HFFc6 (cell line): ENCODE measurements at regions not wholly inside any gene's neighbourhood (a gene's known extent, or its start where the extent isn't known, plus 50 kb on each side); places are given as distances from the start of the nearest gene placed in this dataset.
"Not testable (repeated sequence)": the region's sequence is repeated elsewhere in the genome, so short reads cannot be mapped to it uniquely, and the experiment has no call there.

ENCODE experiments used
- DNase-seq: peaks from one replicate; pipeline ENCODE4 v3.0.0-alpha.2; 2018
- H3K27ac Mint-ChIP-seq: 2 replicates; pipeline ENCODE4 v1.8.0; 2020; ENCODE audit warnings: mild to moderate bottlenecking, mixed read lengths
- H3K27me3 Mint-ChIP-seq: 2 replicates; pipeline ENCODE4 v1.8.0; 2021; ENCODE audit warnings: mild to moderate bottlenecking, moderate library complexity, mixed read lengths; ENCODE audit not compliant: insufficient read depth
- H3K36me3 Mint-ChIP-seq: 2 replicates; pipeline ENCODE4 v1.8.0; 2021; ENCODE audit warnings: low read depth, mixed read lengths
- H3K4me1 Mint-ChIP-seq: 2 replicates; pipeline ENCODE4 v1.8.0; 2020; ENCODE audit warnings: low read depth, mixed read lengths
- H3K4me3 Mint-ChIP-seq: 2 replicates; pipeline ENCODE4 v1.8.0; 2020; ENCODE audit warnings: mild to moderate bottlenecking, moderate library complexity, mixed read lengths
- H3K9me3 Mint-ChIP-seq: 2 replicates; pipeline ENCODE4 v1.8.0; 2020; ENCODE audit warnings: mild to moderate bottlenecking, mixed read lengths
- CTCF ChIP-seq: fragments of 200-600 bp; sonication (generic); IDR thresholded peaks from 2 replicates; pipeline ENCODE4 v1.5.0; 2021; ENCODE audit warnings: antibody characterized with exemption, mild to moderate bottlenecking

GRCh38 chr3:105285653-105286241, 81.0 kb upstream of the ALCAM start:
- Mint-ChIP-seq H3K27me3 (no peaks in the 10 kb centered on the region; the same call in 1 of the 2 replicates), H3K9me3 (no peaks in the 10 kb centered on the region), H3K36me3 (no peaks in the 10 kb centered on the region), H3K4me3 (no peak overlapping the region), H3K4me1 (peaks cover 10% of the 10 kb centered on the region), H3K27ac (no peak overlapping the region)
- DNase-seq: no peak
- TF ChIP-seq CTCF: no peak

GRCh38 chr3:105293441-105293840, 73.3 kb upstream of the ALCAM start:
- DNase-seq: no peak
- Mint-ChIP-seq H3K9me3 (peaks cover 9% of the 10 kb centered on the region), H3K27me3 (no peaks in the 10 kb centered on the region; the same call in 1 of the 2 replicates), H3K4me1 (no peaks in the 10 kb centered on the region), H3K4me3 (no peak overlapping the region), H3K27ac (no peak overlapping the region), H3K36me3 (peaks cover 7% of the 10 kb centered on the region)
- TF ChIP-seq CTCF: no peak

GRCh38 chr3:105296182-105296822, 70.4 kb upstream of the ALCAM start:
- not testable (repeated sequence) for H3K4me3 Mint-ChIP-seq, H3K27ac Mint-ChIP-seq, H3K27me3 Mint-ChIP-seq, H3K4me1 Mint-ChIP-seq, DNase-seq, H3K9me3 Mint-ChIP-seq
- peaks cover 11% of the 10 kb centered on the region for H3K36me3 Mint-ChIP-seq

GRCh38 chr3:105304487-105304886, 62.2 kb upstream of the ALCAM start:
- TF ChIP-seq CTCF: no peak
- peak overlapping the region; percentile 50 for H3K27ac Mint-ChIP-seq
- peak overlapping the region; percentile 48 for H3K4me3 Mint-ChIP-seq
- no peaks in the 10 kb centered on the region; the same call in 1 of the 2 replicates for H3K27me3 Mint-ChIP-seq
- peaks cover 9% of the 10 kb centered on the region for H3K36me3 Mint-ChIP-seq
- peaks cover 19% of the 10 kb centered on the region for H3K4me1 Mint-ChIP-seq
- peak; percentile 70 for DNase-seq
- H3K9me3 Mint-ChIP-seq: peaks cover 11% of the 10 kb centered on the region

DNA sequence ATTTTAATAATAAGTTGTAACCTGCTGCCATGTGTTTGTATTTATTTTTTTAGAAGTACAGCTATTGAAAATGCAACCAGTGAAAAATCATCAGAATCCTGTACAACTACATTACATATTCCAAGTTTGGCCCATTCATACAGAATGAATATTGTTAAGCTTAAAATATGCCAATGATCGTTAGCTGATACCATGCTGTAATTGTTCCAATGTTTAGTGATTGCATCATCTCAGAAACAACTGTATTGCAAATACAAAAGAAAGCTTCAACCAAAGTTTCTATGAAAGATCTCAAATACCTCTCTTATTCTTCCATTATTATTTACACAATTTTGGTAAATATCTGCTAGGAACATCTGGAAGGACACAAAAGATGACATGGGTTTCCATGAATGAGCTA, 51.6 kb upstream of the ALCAM start:
- peaks cover 4% of the 10 kb centered on the region; the same call in 1 of the 2 replicates for H3K9me3 Mint-ChIP-seq
- H3K27ac Mint-ChIP-seq: no peak overlapping the region
- TF ChIP-seq CTCF: no peak
- no peak for DNase-seq
- peaks cover 15% of the 10 kb centered on the region for H3K36me3 Mint-ChIP-seq
- no peaks in the 10 kb centered on the region for H3K4me1 Mint-ChIP-seq
- H3K4me3 Mint-ChIP-seq: no peak overlapping the region
- H3K27me3 Mint-ChIP-seq: no peaks in the 10 kb centered on the region

DNA sequence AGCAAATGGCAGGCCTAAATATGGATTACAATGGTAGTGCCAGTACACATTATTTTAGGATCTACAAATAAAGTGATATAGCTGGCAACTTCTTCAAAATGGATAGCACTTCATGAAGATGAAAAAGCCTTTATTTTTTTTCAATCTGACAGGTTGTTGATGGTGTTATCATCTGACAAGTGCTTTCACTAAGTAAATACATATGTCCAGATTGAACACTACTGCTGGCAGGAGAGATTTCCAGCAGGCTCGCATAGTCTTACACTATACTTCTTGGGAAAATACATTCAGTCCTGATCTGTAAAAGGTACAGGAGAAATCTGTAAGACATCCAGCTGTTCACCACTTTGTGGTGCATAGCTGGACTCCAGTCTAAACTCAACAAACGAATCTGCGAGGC, 50.9 kb upstream of the ALCAM start:
- Mint-ChIP-seq H3K4me3 (no peak overlapping the region), H3K4me1 (no peaks in the 10 kb centered on the region), H3K27ac (no peak overlapping the region), H3K9me3 (peaks cover 4% of the 10 kb centered on the region; the same call in 1 of the 2 replicates), H3K27me3 (no peaks in the 10 kb centered on the region), H3K36me3 (peaks cover 8% of the 10 kb centered on the region)
- no peak for TF ChIP-seq CTCF
- DNase-seq: no peak
